OCI-M1 (cell line): ENCODE measurements at regions not wholly inside any gene's neighbourhood (a gene's known extent, or its start where the extent isn't known, plus 50 kb on each side); places are given as distances from the start of the nearest gene placed in this dataset.
"Not testable (repeated sequence)": the region's sequence is repeated elsewhere in the genome, so short reads cannot be mapped to it uniquely, and the experiment has no call there.

Experiments used
- DNase-seq: peaks from one replicate; lab custom pipeline; 2025; lab: John Stamatoyannopoulos, UW

GRCh38 chr5:38607396-38607795 is 51.0 kb upstream of the LIFR start:
- peak; percentile 50 for DNase-seq

GRCh38 chr5:38607930-38608564 is 51.6 kb upstream of the LIFR start:
- no peak for DNase-seq

- no peak for DNase-seq
These were observed 52.4 kb upstream of the LIFR start for GRCh38 chr5:38608874-38609273.

GRCh38 chr5:38612851-38613250 is 56.4 kb upstream of the LIFR start:
- DNase-seq, result no peak

GRCh38 chr5:38613490-38613889 is 57.0 kb upstream of the LIFR start:
- DNase-seq, result no peak

- DNase-seq, result no peak
These were observed 57.8 kb upstream of the LIFR start for GRCh38 chr5:38613992-38614836.

GRCh38 chr5:38615042-38615441 is 58.6 kb upstream of the LIFR start:
- DNase-seq, result peak; percentile 51

GRCh38 chr5:38615981-38616451 is 59.6 kb upstream of the LIFR start:
- DNase-seq, result no peak

- DNase-seq, result no peak
These were observed 61.7 kb upstream of the LIFR start for GRCh38 chr5:38618154-38618553.

- DNase-seq, result no peak
These were observed 64.9 kb upstream of the LIFR start for GRCh38 chr5:38621331-38621730.

- no peak for DNase-seq
These were observed 65.5 kb upstream of the LIFR start for GRCh38 chr5:38621840-38622437.

GRCh38 chr5:38622723-38623129 is 66.3 kb upstream of the LIFR start:
- peak; percentile 17 for DNase-seq

GRCh38 chr5:38624541-38624940 is 68.1 kb upstream of the LIFR start:
- DNase-seq, result not testable (repeated sequence)

GRCh38 chr5:38631376-38631775 is 74.9 kb upstream of the LIFR start:
- DNase-seq, result not testable (repeated sequence)

GRCh38 chr5:38634568-38635369 is 78.3 kb upstream of the LIFR start:
- DNase-seq, result no peak

GRCh38 chr5:38636626-38637025 is 80.2 kb upstream of the LIFR start:
- DNase-seq, result no peak

GRCh38 chr5:38638656-38639055 is 82.2 kb upstream of the LIFR start:
- DNase-seq, result no peak

GRCh38 chr5:38639377-38640358 is 83.2 kb upstream of the LIFR start:
- no peak for DNase-seq

GRCh38 chr5:38641003-38641402 is 84.6 kb upstream of the LIFR start:
- DNase-seq, result no peak

GRCh38 chr5:38642189-38642911 is 85.9 kb upstream of the LIFR start:
- no peak for DNase-seq
